ENCODE measurements at regions not wholly inside any gene's neighbourhood (a gene's known extent, or its start where the extent isn't known, plus 50 kb on each side); places are given as distances from the start of the nearest gene placed in this dataset.

DNA sequence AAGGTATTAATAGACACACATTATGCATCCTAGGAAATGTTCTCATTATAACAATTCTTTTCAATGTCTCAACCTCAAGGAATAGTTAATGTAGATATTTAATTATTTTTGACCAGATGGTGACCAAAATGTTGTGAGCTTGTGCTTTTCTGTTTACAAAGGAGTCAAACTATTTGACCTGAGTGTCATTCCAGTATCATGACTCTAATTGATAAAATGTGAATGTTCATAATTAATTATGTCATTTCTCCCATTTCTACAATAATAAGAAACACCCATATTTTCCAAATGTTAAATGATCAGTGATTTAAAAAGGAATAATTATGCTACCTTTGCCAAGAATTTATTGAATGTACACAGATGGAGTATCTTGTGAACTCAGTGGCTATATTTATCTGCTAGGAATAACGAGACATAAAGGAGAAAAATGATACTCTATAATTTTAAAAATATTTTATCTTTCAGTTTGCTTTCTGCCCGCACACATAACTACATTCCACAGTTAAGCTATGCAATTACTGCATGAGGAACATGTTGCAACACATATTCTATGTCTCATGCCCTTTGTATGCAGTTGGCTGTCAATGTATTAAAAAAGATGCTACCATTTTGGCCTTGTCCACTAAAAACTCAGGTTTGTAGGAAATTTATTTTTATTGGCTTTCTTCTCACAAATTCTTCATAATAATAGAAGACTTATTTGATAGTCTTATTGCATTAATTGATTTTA is 376.7 kb upstream of the CCDC179 start:
- Mint-ChIP-seq H3K36me3 (ENCODE audit: low read depth) (no peaks in the 10 kb centered on the region), H3K27ac (no peak overlapping the region), H3K4me3 (no peak overlapping the region), H3K27me3 (ENCODE audit: low read depth, poor library complexity) (peaks cover 2% of the 10 kb centered on the region), H3K9me3 (no peaks in the 10 kb centered on the region), H3K4me1 (no peaks in the 10 kb centered on the region)
- no peak for DNase-seq
- TF ChIP-seq, protein P1, sequence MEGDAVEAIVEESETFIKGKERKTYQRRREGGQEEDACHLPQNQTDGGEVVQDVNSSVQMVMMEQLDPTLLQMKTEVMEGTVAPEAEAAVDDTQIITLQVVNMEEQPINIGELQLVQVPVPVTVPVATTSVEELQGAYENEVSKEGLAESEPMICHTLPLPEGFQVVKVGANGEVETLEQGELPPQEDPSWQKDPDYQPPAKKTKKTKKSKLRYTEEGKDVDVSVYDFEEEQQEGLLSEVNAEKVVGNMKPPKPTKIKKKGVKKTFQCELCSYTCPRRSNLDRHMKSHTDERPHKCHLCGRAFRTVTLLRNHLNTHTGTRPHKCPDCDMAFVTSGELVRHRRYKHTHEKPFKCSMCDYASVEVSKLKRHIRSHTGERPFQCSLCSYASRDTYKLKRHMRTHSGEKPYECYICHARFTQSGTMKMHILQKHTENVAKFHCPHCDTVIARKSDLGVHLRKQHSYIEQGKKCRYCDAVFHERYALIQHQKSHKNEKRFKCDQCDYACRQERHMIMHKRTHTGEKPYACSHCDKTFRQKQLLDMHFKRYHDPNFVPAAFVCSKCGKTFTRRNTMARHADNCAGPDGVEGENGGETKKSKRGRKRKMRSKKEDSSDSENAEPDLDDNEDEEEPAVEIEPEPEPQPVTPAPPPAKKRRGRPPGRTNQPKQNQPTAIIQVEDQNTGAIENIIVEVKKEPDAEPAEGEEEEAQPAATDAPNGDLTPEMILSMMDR (IDR thresholded peaks at IDR 0.05), result no peak

DNA sequence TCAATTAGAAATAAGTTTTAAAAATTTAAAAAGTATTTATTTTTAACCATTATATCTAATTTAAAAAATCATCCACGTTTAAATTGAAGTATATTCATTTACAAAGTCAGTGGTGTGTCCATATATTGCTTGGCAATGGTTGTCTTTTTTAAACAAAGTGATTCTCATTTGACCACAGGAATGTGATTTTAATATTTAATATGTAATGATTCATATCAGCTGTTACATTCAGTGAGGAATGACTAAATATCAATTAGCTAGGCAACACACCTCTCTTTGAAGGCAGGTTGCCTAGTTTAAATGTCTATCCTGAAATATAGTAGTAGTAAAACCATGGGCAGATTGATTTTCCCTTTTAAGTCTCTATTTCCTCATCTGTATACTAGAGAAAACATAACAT is 392.2 kb upstream of the CCDC179 start:
- Mint-ChIP-seq H3K27ac (no peak overlapping the region), H3K9me3 (no peaks in the 10 kb centered on the region), H3K4me1 (no peaks in the 10 kb centered on the region), H3K36me3 (ENCODE audit: low read depth) (no peaks in the 10 kb centered on the region), H3K4me3 (no peak overlapping the region), H3K27me3 (ENCODE audit: low read depth, poor library complexity) (no peaks in the 10 kb centered on the region)
- TF ChIP-seq, protein P1 (IDR thresholded peaks at IDR 0.05), result no peak
- DNase-seq, result no peak

DNA sequence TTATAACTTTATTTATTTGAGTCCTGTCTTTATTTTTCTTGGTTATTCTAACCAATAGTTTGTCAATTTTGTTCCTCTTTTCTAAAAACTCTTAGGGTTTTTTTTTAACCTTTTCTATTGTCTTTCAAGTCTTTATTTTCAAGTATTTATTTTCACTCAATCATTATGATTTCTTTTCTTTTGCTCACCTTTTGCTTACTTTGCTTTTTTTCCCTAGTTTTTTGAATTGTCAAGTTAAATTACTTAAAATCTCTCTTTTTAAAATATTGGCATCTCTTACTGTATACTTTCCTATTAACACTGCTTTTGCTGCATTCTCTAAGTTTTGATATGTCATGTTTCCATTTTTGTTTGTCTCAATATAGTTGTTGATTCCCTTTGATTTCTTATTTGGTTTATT is 396.8 kb upstream of the CCDC179 start:
- H3K27me3 Mint-ChIP-seq (ENCODE audit: low read depth, poor library complexity), result no peaks in the 10 kb centered on the region
- H3K27ac Mint-ChIP-seq, result no peak overlapping the region
- no peak for DNase-seq
- no peaks in the 10 kb centered on the region for H3K36me3 Mint-ChIP-seq (ENCODE audit: low read depth)
- H3K4me1 Mint-ChIP-seq, result no peaks in the 10 kb centered on the region
- no peak overlapping the region for H3K4me3 Mint-ChIP-seq
- TF ChIP-seq, protein P1 (IDR thresholded peaks at IDR 0.05), result no peak
- no peaks in the 10 kb centered on the region for H3K9me3 Mint-ChIP-seq

DNA sequence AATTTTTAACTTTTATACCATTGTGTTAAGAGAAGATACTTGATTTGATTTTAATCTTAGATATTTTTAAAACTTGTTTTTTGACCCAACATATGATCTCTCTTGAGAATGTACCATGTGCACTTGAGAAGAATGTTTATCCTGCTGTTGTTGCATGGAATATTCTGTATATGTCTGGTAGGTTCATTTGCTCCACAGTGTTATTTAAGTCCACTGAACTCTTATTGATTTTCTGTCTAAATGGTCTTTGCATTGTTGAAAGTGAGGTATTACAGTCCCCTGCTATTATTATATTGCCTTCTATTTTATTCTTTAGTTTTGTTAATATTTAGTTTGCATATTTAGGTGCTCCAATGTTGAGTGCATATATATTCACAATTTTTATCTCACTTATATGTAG is 397.3 kb upstream of the CCDC179 start:
- Mint-ChIP-seq H3K27ac (no peak overlapping the region), H3K27me3 (ENCODE audit: low read depth, poor library complexity) (no peaks in the 10 kb centered on the region), H3K36me3 (ENCODE audit: low read depth) (no peaks in the 10 kb centered on the region), H3K4me3 (no peak overlapping the region), H3K4me1 (no peaks in the 10 kb centered on the region), H3K9me3 (no peaks in the 10 kb centered on the region)
- no peak for DNase-seq
- TF ChIP-seq, protein P1 (IDR thresholded peaks at IDR 0.05), result no peak

DNA sequence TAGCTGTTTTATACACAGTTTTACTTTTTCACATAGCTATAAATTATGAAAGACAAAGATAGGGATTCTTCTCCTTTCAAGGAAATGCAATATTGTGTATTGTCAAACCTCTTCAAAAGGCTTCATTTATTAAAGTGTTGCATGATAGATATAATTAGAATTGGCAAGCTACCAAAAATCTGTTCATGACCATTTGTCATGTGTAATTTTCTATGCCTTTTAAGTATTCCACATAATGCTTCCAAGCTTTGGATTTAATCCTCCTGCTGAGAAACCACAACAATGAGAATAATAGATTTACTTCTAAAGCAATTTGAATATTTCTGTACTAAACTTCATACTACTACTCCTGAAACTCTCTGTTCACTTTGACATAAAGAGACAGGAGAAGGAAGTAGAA is 403.2 kb upstream of the CCDC179 start:
- Mint-ChIP-seq H3K4me3 (no peak overlapping the region), H3K9me3 (no peaks in the 10 kb centered on the region), H3K27ac (no peak overlapping the region), H3K36me3 (ENCODE audit: low read depth) (no peaks in the 10 kb centered on the region), H3K27me3 (ENCODE audit: low read depth, poor library complexity) (no peaks in the 10 kb centered on the region), H3K4me1 (no peaks in the 10 kb centered on the region)
- TF ChIP-seq, protein P1 (IDR thresholded peaks at IDR 0.05), result no peak
- DNase-seq, result no peak

DNA sequence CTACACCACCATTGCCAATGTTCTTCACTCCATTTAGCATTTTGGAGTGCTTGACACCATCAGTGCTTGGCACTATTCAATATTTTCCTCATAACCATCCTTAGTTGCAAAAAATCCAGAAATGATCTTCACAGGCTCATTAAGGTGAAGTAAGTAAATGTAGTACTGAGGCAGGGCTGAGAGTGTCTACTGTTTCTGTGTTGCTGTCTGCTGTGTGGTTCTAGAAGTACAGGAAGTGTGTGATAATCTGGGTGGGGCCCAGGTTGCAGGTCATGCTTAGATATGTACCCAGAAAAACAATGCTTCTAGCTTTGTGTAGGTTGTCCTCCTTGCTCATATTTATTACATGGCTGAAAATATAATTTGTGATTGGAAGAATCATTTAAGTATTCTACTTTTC is 411.8 kb upstream of the CCDC179 start:
- H3K4me1 Mint-ChIP-seq, result no peaks in the 10 kb centered on the region
- H3K4me3 Mint-ChIP-seq, result no peak overlapping the region
- no peak for DNase-seq
- no peaks in the 10 kb centered on the region for H3K9me3 Mint-ChIP-seq
- H3K27ac Mint-ChIP-seq, result no peak overlapping the region
- TF ChIP-seq, protein P1 (IDR thresholded peaks at IDR 0.05), result no peak
- no peaks in the 10 kb centered on the region for H3K36me3 Mint-ChIP-seq (ENCODE audit: low read depth)
- H3K27me3 Mint-ChIP-seq (ENCODE audit: low read depth, poor library complexity), result peaks cover 2% of the 10 kb centered on the region
